GM12865 (cell line): ENCODE measurements at regions not wholly inside any gene's neighbourhood (a gene's known extent, or its start where the extent isn't known, plus 50 kb on each side); places are given as distances from the start of the nearest gene placed in this dataset.
"Not testable (repeated sequence)": the region's sequence is repeated elsewhere in the genome, so short reads cannot be mapped to it uniquely, and the experiment has no call there.

ENCODE experiments used
- DNase-seq: peaks from one replicate; pipeline ENCODE4 v3.0.0; 2010; ENCODE audit warnings: low read depth
- H3K4me3 ChIP-seq: 2 replicates; pipeline ENCODE4 v1.5.1; 2011; ENCODE audit warnings: mild to moderate bottlenecking, low read depth, low read length, control low read depth
- TF ChIP-seq, protein P1 (sequence below): IDR thresholded peaks from 2 replicates; pipeline ENCODE4 v1.5.1; 2011; ENCODE audit warnings: low read length, control low read depth, low read depth, inconsistent platforms; ENCODE audit not compliant: insufficient read depth; ENCODE audit errors: missing control alignments

DNA sequence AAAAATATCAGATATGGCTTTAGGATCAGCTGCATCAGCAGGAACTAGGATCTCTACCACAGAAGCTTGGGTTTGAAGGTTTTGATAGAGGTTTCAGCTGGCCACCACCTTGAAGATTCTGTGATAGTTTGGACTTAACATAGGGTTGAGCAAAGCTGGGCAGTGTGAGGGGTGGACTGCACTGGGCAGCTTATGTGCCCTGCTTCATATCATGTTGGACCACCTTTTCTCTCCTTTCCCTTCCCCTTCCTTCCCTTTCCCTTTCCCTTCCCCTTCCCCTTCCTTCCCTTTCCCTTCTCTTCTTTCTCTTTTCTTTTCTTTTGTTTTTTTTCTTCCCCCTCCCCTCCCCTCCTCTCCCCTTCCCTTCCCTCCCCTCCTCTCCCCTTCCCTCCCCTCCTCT, 196.3 kb upstream of the CXCR4 start:
- H3K4me3 ChIP-seq, result no peak overlapping the region
- DNase-seq, result no peak
- TF ChIP-seq, protein P1, sequence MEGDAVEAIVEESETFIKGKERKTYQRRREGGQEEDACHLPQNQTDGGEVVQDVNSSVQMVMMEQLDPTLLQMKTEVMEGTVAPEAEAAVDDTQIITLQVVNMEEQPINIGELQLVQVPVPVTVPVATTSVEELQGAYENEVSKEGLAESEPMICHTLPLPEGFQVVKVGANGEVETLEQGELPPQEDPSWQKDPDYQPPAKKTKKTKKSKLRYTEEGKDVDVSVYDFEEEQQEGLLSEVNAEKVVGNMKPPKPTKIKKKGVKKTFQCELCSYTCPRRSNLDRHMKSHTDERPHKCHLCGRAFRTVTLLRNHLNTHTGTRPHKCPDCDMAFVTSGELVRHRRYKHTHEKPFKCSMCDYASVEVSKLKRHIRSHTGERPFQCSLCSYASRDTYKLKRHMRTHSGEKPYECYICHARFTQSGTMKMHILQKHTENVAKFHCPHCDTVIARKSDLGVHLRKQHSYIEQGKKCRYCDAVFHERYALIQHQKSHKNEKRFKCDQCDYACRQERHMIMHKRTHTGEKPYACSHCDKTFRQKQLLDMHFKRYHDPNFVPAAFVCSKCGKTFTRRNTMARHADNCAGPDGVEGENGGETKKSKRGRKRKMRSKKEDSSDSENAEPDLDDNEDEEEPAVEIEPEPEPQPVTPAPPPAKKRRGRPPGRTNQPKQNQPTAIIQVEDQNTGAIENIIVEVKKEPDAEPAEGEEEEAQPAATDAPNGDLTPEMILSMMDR, result no peak

DNA sequence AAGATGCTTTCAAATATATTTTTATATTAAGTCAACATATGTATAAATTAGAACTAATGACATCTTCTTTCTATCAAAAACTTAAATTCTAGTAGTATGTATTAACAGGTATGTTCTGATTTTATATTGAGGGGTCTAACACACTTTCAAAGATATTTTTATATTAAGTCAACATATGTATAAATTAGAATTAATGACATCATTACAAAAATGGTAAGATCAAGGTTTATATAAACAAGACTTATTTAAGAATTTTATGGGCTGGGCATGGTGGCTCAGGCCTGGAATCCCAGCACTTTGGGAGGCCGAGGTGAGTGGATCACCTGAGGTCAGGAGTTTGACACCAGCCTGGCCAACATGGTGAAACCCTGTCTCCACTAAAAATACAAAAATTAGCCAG, 194.6 kb upstream of the CXCR4 start:
- H3K4me3 ChIP-seq, DNase-seq: not testable (repeated sequence)

DNA sequence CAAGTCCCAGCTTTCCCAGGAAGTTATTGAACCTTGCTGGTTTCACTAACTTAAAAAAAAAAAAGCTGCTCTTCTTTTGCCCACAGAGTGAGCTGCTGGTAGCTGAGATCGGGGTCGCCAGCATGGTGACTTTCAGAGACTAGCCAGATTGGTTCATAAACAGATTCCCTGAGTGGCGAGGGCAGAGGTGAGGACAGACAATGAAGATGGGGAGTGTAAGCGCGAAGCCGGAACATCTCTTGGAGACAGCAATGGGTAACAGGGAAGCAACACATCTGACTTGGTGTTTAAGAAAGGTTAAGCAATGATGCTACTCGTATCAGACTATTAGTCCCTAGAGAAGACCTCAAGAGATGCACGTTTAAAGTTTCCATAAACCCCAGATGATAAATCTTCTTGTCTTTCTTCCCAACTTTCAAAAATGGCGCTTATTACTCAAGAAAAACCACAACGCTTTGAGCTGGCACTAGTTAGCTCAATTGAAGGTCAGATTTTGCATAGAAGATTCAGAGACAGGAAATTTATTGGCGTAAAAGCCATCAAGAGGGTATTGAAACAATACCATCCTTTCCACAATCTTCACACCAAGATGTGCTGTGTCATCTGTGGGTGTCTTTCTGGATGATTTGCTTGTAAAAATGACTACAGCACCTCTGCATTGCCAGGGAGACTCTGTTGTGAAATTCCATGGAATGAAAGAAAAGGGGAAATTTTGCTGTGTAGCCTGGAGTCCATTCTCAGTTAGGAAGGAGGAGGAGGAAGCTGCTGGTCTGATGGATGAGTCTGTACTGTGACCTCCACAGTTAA, 193.1 kb upstream of the CXCR4 start:
- DNase-seq, result peak; percentile 11
- TF ChIP-seq, protein P1, result no peak
- H3K4me3 ChIP-seq, result no peak overlapping the region

DNA sequence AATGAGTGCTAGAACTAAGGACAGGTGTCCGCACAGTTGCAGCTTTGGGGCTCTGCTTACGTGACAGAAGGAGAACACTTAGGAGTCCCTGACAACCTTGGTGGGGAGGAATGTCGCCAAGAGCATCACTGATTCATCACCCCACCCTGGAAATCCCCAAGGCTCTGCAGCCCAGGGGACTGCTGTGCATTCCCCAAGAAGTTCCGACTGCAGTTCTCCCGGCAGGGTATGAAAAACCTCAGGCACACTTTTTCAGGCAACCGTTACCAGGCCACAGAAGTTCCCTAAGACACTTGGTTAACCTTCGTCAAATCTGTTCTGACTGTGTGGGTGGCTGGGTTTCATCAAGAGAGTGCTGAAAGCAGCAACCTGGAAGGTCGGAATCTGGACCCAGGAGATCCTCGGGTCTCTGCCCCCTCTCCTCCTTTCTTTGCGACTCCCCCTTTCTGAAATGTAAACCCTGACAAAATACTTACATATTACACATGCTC, 192.1 kb upstream of the CXCR4 start:
- H3K4me3 ChIP-seq, result no peak overlapping the region
- TF ChIP-seq, protein P1, result no peak
- peak; percentile 84 for DNase-seq

DNA sequence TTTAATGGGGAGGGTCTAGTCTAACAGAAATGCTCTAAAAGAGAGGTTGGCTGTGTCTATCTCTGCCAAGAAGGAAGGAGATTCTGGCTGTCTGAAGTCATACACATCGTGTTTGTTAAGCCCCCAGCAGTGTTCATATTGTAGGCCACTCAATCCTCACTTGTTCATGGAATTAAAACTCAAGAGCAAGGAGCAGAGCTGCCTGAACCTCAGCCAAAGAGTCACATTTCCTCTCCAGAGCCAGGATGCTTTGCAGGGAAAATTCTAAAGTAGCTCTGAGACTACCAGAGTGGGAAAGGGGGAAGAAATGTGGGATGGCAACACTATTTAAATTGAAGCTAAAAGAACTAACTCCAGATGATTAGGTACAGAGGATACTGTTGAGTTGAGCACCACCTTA, 190.7 kb upstream of the CXCR4 start:
- no peak for DNase-seq
- TF ChIP-seq, protein P1, result no peak
- H3K4me3 ChIP-seq, result no peak overlapping the region

DNA sequence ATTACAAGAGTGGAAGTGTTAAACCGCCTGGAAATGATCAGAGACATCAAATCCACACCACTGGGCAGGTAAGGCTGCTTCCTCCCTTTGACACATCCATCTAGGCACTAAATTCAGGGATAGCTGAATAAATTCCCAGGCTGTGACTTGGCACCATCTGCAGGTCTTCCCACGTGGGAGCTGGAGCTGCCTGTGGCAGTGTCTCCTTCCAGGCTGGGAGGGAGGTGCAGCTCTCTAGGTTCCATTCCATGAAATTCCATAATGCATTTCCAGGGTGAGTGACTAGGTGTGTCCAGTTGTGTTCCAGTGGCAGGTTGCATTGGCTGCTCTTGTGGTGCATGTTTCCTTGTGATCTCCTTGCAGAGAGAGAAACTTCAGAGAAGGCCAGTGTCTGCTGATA, 188.9 kb upstream of the CXCR4 start:
- DNase-seq, result no peak
- TF ChIP-seq, protein P1, result no peak
- H3K4me3 ChIP-seq, result no peak overlapping the region

DNA sequence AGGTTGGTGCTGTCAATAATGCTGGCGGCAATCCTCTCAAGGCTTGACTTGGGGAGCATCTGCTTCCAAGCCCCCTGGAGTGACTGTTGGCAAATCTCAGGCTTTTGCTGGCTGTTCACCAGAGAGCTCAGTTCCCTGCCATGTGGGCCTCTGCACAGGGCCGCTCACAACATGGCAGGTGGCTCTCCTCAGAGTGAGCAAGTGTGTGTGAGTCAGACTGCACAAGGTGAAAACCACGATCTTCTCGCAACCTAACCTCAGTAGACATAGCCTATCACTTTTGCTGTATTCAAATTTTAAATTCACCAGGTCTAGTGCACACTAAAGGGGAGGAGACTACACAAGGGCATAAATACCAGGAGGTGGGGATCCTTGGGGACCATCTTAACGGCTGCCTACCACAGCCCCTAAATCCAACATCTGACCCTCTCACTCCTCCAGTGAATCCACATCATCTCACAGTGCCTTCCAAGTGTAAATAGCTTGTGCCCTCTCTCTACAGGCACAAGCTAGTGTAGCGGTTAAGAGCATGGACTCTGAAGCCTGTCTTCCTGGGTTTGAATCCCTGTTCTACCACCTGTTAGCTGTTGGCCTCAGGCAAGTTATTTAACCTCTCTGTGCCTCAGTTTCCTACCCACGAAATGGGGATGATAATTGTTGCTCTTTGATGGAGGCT, 187.7 kb upstream of the CXCR4 start:
- H3K4me3 ChIP-seq, result no peak overlapping the region
- DNase-seq, result peak; percentile 85

More for the DNA sequence above, 187.7 kb upstream of the CXCR4 start:
- TF ChIP-seq, protein P1, result no peak
